Activated CD4-positive, alpha-beta T cell treated with anti-CD3 and anti-CD28 coated beads for 48 hours (primary cell): ENCODE measurements at regions not wholly inside any gene's neighbourhood (a gene's known extent, or its start where the extent isn't known, plus 50 kb on each side); places are given as distances from the start of the nearest gene placed in this dataset.

Experiments used
- DNase-seq: peaks from one replicate; pipeline ENCODE4 v3.0.0-alpha.2; 2020

GRCh38 chr4:136740326-136740725 lies 792.0 kb downstream of the PCDH18 start:
- DNase-seq, result no peak

GRCh38 chr4:136737066-136737465 lies 795.2 kb downstream of the PCDH18 start:
- no peak for DNase-seq

- no peak for DNase-seq
Measured at GRCh38 chr4:136731025-136731424, 801.3 kb downstream of the PCDH18 start.

- DNase-seq, result no peak
Measured at GRCh38 chr4:136725286-136726081, 806.8 kb downstream of the PCDH18 start.

- no peak for DNase-seq
Measured at GRCh38 chr4:136713140-136713539, 819.2 kb downstream of the PCDH18 start.

- DNase-seq, result no peak
Measured at GRCh38 chr4:136709897-136710296, 822.4 kb downstream of the PCDH18 start.

- no peak for DNase-seq
Measured at GRCh38 chr4:136706942-136707341, 825.4 kb downstream of the PCDH18 start.

GRCh38 chr4:136699905-136700304 lies 832.4 kb downstream of the PCDH18 start:
- DNase-seq, result no peak

GRCh38 chr4:136691607-136692006 lies 840.7 kb downstream of the PCDH18 start:
- no peak for DNase-seq

GRCh38 chr4:136690360-136690759 lies 841.9 kb downstream of the PCDH18 start:
- no peak for DNase-seq

GRCh38 chr4:136687596-136687995 lies 844.7 kb downstream of the PCDH18 start:
- no peak for DNase-seq

- no peak for DNase-seq
Measured at GRCh38 chr4:136687118-136687517, 845.2 kb downstream of the PCDH18 start.

- DNase-seq, result no peak
Measured at GRCh38 chr4:136680761-136681160, 851.5 kb downstream of the PCDH18 start.

- DNase-seq, result no peak
Measured at GRCh38 chr4:136680271-136680670, 852.0 kb downstream of the PCDH18 start.

- DNase-seq, result no peak
Measured at GRCh38 chr4:136670265-136670664, 862.0 kb downstream of the PCDH18 start.

- DNase-seq, result no peak
Measured at GRCh38 chr4:136664988-136665387, 867.3 kb downstream of the PCDH18 start.

- no peak for DNase-seq
Measured at GRCh38 chr4:136662539-136662938, 869.8 kb downstream of the PCDH18 start.

GRCh38 chr4:136653640-136654406 lies 878.5 kb downstream of the PCDH18 start:
- DNase-seq, result no peak

- no peak for DNase-seq
Measured at GRCh38 chr4:136651932-136652331, 880.4 kb downstream of the PCDH18 start.

GRCh38 chr4:136651278-136651667 lies 881.0 kb downstream of the PCDH18 start:
- no peak for DNase-seq

GRCh38 chr4:136650541-136651277 lies 881.6 kb downstream of the PCDH18 start:
- no peak for DNase-seq

- no peak for DNase-seq
Measured at GRCh38 chr4:136644279-136644678, 888.0 kb downstream of the PCDH18 start.

GRCh38 chr4:136643416-136643815 lies 888.9 kb downstream of the PCDH18 start:
- no peak for DNase-seq
